ENCODE measurements at regions not wholly inside any gene's neighbourhood (a gene's known extent, or its start where the extent isn't known, plus 50 kb on each side); places are given as distances from the start of the nearest gene placed in this dataset.

DNA sequence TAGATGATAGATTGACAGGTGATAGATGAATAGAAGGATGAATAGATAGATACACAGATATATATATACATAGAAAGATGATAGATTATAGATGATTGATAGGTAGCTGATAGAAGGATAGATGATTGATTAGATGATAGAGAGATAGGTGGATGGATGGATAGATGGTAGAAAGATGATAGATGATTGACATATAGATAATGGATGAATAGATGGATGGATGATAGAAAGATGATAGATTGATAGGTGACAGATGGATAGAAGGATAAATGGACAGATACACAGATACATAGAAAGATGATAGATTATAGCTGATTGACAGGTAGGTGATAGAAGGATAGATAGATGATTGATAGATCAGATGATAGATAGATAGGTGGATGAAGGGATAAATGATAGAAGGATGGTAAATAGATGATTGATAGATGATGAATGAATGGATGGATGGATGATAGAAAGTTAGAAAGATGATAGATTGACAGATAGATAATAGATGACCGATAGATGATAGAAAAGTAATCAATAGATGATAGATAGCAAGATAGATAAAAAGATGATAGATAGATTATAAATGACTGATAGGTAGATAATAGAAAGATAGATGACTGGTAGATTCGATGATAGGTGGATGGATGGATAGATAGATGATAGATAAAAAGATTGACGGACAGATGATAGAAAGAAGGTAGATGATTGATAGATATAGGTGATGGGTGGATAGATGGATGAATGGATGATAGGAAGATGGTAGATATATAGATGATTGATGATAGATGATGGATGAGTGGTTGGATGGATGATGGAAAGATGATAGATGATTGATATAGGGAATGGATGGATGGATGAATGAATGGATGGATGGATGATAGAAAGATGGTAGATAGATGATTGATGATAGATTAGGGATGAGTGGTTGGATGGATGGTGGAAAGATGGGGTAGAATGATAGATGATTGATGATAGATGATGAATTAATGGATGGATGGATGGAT, 80.4 kb downstream of the MICALL2 start:
- no peak overlapping the region for H3K4me3 Mint-ChIP-seq (ENCODE audit: unreplicated experiment)
- no peaks in the 10 kb centered on the region for H3K36me3 Mint-ChIP-seq (ENCODE audit: insufficient read depth, unreplicated experiment)
- ChIA-PET POLR2A (no interaction called here), CTCF (no interaction called here)
- no peaks in the 10 kb centered on the region for H3K4me1 Mint-ChIP-seq (ENCODE audit: insufficient read depth, unreplicated experiment)
- no peak overlapping the region for H3K27ac Mint-ChIP-seq (ENCODE audit: low read depth, unreplicated experiment)
- no TSS peak for BruUV-seq (replicated peaks)
- TF ChIP-seq CTCF (IDR thresholded peaks at IDR 0.05; ENCODE audit: unreplicated experiment): no peak
- intact Hi-C loops (cut with micrococcal nuclease): no loop called here
- H3K9me3 Mint-ChIP-seq (ENCODE audit: unreplicated experiment): no peaks in the 10 kb centered on the region
- DNase-seq (ENCODE audit: unreplicated experiment): no peak
- H3K27me3 Mint-ChIP-seq (ENCODE audit: insufficient read depth, unreplicated experiment): peaks cover 2% of the 10 kb centered on the region

DNA sequence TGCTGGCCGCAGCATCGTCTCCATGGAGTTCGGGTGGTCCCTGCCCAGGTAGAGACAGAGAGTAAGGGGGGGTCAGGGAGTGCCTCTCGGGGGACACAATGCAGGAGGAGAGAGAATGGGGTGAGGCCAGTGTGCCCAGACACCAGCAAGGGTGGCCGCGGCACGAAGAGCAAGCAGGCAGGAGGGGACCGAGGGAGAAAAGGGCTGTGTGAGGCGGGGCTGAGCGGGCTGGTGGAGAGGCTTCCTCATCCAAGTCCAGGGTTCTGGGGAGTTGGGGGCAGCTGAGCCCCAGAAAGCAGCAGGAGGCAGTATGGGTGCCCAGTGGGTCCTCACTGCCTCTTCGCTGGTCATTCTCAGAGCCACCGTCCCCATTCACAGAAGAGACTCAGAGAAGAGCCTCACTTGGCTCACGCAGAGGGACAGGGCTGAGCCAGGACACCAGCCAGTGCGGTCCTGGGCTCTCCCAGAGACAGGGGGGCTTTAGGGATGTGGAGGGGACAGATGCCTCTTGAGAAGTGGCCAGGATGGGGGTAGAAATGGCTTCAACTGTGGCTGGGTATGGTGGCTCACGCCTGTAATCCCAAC, 78.9 kb downstream of the MICALL2 start:
- no peak for TF ChIP-seq CTCF (IDR thresholded peaks at IDR 0.05; ENCODE audit: unreplicated experiment)
- Mint-ChIP-seq H3K36me3 (ENCODE audit: insufficient read depth, unreplicated experiment) (no peaks in the 10 kb centered on the region), H3K4me3 (ENCODE audit: unreplicated experiment) (no peak overlapping the region), H3K27ac (ENCODE audit: low read depth, unreplicated experiment) (no peak overlapping the region), H3K4me1 (ENCODE audit: insufficient read depth, unreplicated experiment) (no peaks in the 10 kb centered on the region), H3K9me3 (ENCODE audit: unreplicated experiment) (no peaks in the 10 kb centered on the region), H3K27me3 (ENCODE audit: insufficient read depth, unreplicated experiment) (peaks cover 16% of the 10 kb centered on the region)
- CTCF ChIA-PET: interaction anchor here (0.9 kb wide), 1 partner anchor 135 kb away, joined by 3 read pairs; no protein-coding TSS in a partner anchor
- POLR2A ChIA-PET: no interaction called here
- no peak for DNase-seq (ENCODE audit: unreplicated experiment)
- intact Hi-C loops (cut with micrococcal nuclease): no loop called here
- BruUV-seq (replicated peaks): no TSS peak

GRCh38 chr7:1380821-1381580, 78.3 kb downstream of the MICALL2 start:
- Mint-ChIP-seq H3K36me3 (ENCODE audit: insufficient read depth, unreplicated experiment) (no peaks in the 10 kb centered on the region), H3K9me3 (ENCODE audit: unreplicated experiment) (no peaks in the 10 kb centered on the region), H3K4me1 (ENCODE audit: insufficient read depth, unreplicated experiment) (no peaks in the 10 kb centered on the region), H3K27ac (ENCODE audit: low read depth, unreplicated experiment) (no peak overlapping the region), H3K4me3 (ENCODE audit: unreplicated experiment) (no peak overlapping the region), H3K27me3 (ENCODE audit: insufficient read depth, unreplicated experiment) (peaks cover 16% of the 10 kb centered on the region)
- no peak for TF ChIP-seq CTCF (IDR thresholded peaks at IDR 0.05; ENCODE audit: unreplicated experiment)
- ChIA-PET CTCF (interaction anchor here (0.9 kb wide), 1 partner anchor 134 kb away, joined by 3 read pairs; no protein-coding TSS in a partner anchor), POLR2A (no interaction called here)
- BruUV-seq (replicated peaks): no TSS peak
- no peak for DNase-seq (ENCODE audit: unreplicated experiment)
- intact Hi-C loops (cut with micrococcal nuclease): no loop called here
